ENCODE measurements at regions not wholly inside any gene's neighbourhood (a gene's known extent, or its start where the extent isn't known, plus 50 kb on each side); places are given as distances from the start of the nearest gene placed in this dataset.

GRCh38 chr3:158920371-158920770, 118.5 kb downstream of the MFSD1 start:
- ChIA-PET POLR2A (no interaction called here), RAD21 (ENCODE audit: low non-redundant PET in 1 of 2, low total read pairs in 2 of 2, uncharacterized antibody in 2 of 2, unreplicated experiment in 2 of 2) (no interaction called here), CTCF (no interaction called here)
- H3K27me3 ChIP-seq (ENCODE audit: insufficient read depth, low read length) = no peaks in the 10 kb centered on the region
- H3K9me3 ChIP-seq (ENCODE audit: control insufficient read depth in 1 of 2, insufficient read depth in 1 of 2, low read depth in 1 of 2, low read length in 2 of 2) = no peaks in the 10 kb centered on the region
- H3K4me3 ChIP-seq (replicated peaks in 1 of 2; ENCODE audit: low read depth in 1 of 2, low read length in 2 of 2) = no peak overlapping the region
- H3K36me3 ChIP-seq (ENCODE audit: control insufficient read depth in 1 of 2, insufficient read depth in 2 of 2, low read length in 2 of 2) = no peaks in the 10 kb centered on the region
- H3K9ac ChIP-seq (ENCODE audit: low read length) = no peak overlapping the region
- no peak overlapping the region for H2AFZ ChIP-seq (ENCODE audit: low read depth, low read length, poor library complexity, severe bottlenecking)
- no peak overlapping the region for H3K4me2 ChIP-seq (ENCODE audit: low read length)
- no peaks in the 10 kb centered on the region for H4K20me1 ChIP-seq (ENCODE audit: insufficient read depth)
- BruUV-seq (replicated peaks) = no TSS peak
- peaks cover 0 to 7% of the 10 kb centered on the region in 2 experiments; a peak in 2 of 4 replicates for H3K4me1 ChIP-seq (ENCODE audit: control insufficient read depth in 1 of 2, insufficient read depth in 2 of 2, low read length in 2 of 2)
- TF ChIP-seq ATF3 (IDR thresholded peaks at IDR 0.05) = no peak
- TF ChIP-seq EZH2 (IDR thresholded peaks at IDR 0.05) = no peak
- TF ChIP-seq JUND (IDR thresholded peaks at IDR 0.05) = 0 out of 2 replicates have a peak, but pooled peaks have one; percentile 16
- no peak overlapping the region for H3K27ac ChIP-seq (ENCODE audit: low read depth, low read length)
- intact Hi-C loops (cut with micrococcal nuclease) = no loop called here
- ATAC-seq = no peak
- DNase-seq (ENCODE audit: low read depth, low spot score) = no peak
- no peaks in the 10 kb centered on the region for H3K79me2 ChIP-seq (ENCODE audit: insufficient read depth, low read length)
- no peaks in the 10 kb centered on the region for H3K9me2 ChIP-seq (ENCODE audit: insufficient read depth)

GRCh38 chr3:158925021-158925420, 123.2 kb downstream of the MFSD1 start:
- no peak overlapping the region for H3K4me2 ChIP-seq (ENCODE audit: low read length)
- ATAC-seq = no peak
- H3K4me1 ChIP-seq (ENCODE audit: control insufficient read depth in 1 of 2, insufficient read depth in 2 of 2, low read length in 2 of 2) = peaks cover 0 to 3% of the 10 kb centered on the region in 2 experiments; a peak in 1 of 4 replicates
- no TSS peak for BruUV-seq (replicated peaks)
- H3K4me3 ChIP-seq (replicated peaks in 1 of 2; ENCODE audit: low read depth in 1 of 2, low read length in 2 of 2) = no peak overlapping the region
- TF ChIP-seq YY1 (IDR thresholded peaks at IDR 0.05; ENCODE audit: extremely low read depth, insufficient replicate concordance, low read depth, low read length) (no peak), CBX3 (IDR thresholded peaks at IDR 0.05; ENCODE audit: low read depth) (no peak), FOSL1 (IDR thresholded peaks at IDR 0.05; ENCODE audit: low read depth) (no peak), ZNF274 (IDR thresholded peaks at IDR 0.05; ENCODE audit: low read depth, low read length) (no peak)
- TF ChIP-seq, protein P1, sequence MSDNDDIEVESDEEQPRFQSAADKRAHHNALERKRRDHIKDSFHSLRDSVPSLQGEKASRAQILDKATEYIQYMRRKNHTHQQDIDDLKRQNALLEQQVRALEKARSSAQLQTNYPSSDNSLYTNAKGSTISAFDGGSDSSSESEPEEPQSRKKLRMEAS (IDR thresholded peaks at IDR 0.05) = no peak
- no peak overlapping the region for H2AFZ ChIP-seq (ENCODE audit: low read depth, low read length, poor library complexity, severe bottlenecking)
- H3K9me2 ChIP-seq (ENCODE audit: insufficient read depth) = no peaks in the 10 kb centered on the region
- CTCF ChIA-PET = no interaction called here
- intact Hi-C loops (cut with micrococcal nuclease) = no loop called here
- H4K20me1 ChIP-seq (ENCODE audit: insufficient read depth) = no peaks in the 10 kb centered on the region
- H3K79me2 ChIP-seq (ENCODE audit: insufficient read depth, low read length) = no peaks in the 10 kb centered on the region
- RAD21 ChIA-PET (ENCODE audit: low non-redundant PET in 1 of 2, low total read pairs in 2 of 2, uncharacterized antibody in 2 of 2, unreplicated experiment in 2 of 2) = no interaction called here
- H3K27ac ChIP-seq (ENCODE audit: low read depth, low read length) = no peak overlapping the region
- no peaks in the 10 kb centered on the region for H3K9me3 ChIP-seq (ENCODE audit: control insufficient read depth in 1 of 2, insufficient read depth in 1 of 2, low read depth in 1 of 2, low read length in 2 of 2)
- POLR2A ChIA-PET = no interaction called here
- no peak for DNase-seq (ENCODE audit: low read depth, low spot score)
- H3K9ac ChIP-seq (ENCODE audit: low read length) = no peak overlapping the region
- H3K36me3 ChIP-seq (ENCODE audit: control insufficient read depth in 1 of 2, insufficient read depth in 2 of 2, low read length in 2 of 2) = no peaks in the 10 kb centered on the region
- no peaks in the 10 kb centered on the region for H3K27me3 ChIP-seq (ENCODE audit: insufficient read depth, low read length)

Data from HCT116 (cell line).